ENCODE measurements at regions not wholly inside any gene's neighbourhood (a gene's known extent, or its start where the extent isn't known, plus 50 kb on each side); places are given as distances from the start of the nearest gene placed in this dataset.

GRCh38 chr19:28414748-28415147 is 798.2 kb downstream of the UQCRFS1 start:
- TF ChIP-seq CTCF (IDR thresholded peaks at IDR 0.05; ENCODE audit: insufficient read depth, low read length) = no peak
- TF ChIP-seq POLR2AphosphoS5 (IDR thresholded peaks at IDR 0.05; ENCODE audit: low read depth) = no peak
- no peak for TF ChIP-seq REST (IDR thresholded peaks at IDR 0.05; ENCODE audit: insufficient replicate concordance, low read depth)
- no peak for TF ChIP-seq SPI1 (IDR thresholded peaks at IDR 0.05; ENCODE audit: borderline replicate concordance, low read depth)
- no peak for TF ChIP-seq GABPA (IDR thresholded peaks at IDR 0.05; ENCODE audit: low read depth)
